Left lobe of liver (tissue), 2 donors: ENCODE measurements at regions not wholly inside any gene's neighbourhood (a gene's known extent, or its start where the extent isn't known, plus 50 kb on each side); places are given as distances from the start of the nearest gene placed in this dataset.
"Not testable (repeated sequence)": the region's sequence is repeated elsewhere in the genome, so short reads cannot be mapped to it uniquely, and the experiment has no call there.

ENCODE experiments used
- ATAC-seq: fragments of 200-7000 bp; cut with Tn5 transposase; one replicate; pipeline ENCODE4 v1.9.1; 2020; ENCODE audit warnings: mild to moderate bottlenecking, moderate library complexity
- DNase-seq: peaks from one replicate; pipeline ENCODE4 v3.0.0-alpha.2; 2020; ENCODE audit warnings: low spot score
- donor health status: DM: no; HTN: no; CAD: no; lungs with moderate emphysema.
- donor health status: DM: no; HTN: yes; CAD: no.

DNA sequence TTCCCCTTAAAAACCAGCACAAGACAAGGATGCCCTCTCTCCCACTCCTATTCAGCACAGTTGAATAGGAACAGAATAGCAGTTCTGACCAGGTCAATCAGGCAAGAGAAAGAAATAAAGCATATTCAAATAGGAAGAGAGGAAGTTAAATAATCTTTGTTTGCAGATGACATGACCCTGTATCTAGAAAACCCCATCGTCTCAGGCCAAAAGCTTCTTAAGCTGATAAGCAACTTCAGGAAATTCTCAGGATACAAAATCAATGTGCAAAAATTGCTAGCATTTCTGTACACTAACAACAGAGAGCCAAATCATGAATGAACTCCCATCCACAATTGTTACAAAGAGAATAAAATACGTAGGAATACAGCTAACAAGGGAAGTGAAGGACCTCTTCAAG is 394.1 kb upstream of the NFIA start:
- not testable (repeated sequence) for DNase-seq, ATAC-seq

DNA sequence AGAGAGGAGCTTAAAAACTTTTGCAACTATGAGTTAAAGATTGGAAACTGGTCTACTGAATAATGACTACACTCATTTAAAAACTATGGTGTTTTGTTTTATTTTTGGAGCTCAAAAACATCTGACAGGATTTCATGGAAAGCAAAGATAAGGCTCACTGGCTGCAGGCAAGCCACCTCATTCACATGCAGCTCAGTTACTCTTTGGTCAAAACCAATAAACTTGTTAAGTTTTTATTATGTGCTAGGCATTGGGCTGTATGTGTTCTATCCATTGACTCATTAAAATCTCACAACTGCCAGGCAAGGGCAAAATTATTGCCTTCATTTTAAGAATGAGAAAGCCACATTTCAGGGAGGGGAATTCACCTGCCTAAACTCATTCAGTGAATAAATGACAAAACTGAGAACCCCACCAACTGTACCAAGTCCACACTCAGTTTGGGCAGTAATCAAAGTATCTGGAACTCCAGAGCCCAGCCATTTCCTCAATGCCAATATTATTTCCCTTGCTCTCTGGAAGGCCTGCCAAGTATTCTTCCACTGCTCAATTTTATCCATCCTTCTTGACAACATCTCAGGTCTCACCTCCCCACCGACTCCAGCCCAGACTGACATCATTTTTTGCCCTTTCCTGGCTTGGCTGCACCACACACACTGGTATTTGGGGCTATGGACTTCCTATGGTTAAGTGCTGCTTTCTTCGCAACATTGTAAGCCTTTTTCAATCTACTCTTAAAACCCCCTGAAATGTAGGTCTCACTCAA is 401.1 kb upstream of the NFIA start:
- ATAC-seq = no peak
- DNase-seq = no peak

DNA sequence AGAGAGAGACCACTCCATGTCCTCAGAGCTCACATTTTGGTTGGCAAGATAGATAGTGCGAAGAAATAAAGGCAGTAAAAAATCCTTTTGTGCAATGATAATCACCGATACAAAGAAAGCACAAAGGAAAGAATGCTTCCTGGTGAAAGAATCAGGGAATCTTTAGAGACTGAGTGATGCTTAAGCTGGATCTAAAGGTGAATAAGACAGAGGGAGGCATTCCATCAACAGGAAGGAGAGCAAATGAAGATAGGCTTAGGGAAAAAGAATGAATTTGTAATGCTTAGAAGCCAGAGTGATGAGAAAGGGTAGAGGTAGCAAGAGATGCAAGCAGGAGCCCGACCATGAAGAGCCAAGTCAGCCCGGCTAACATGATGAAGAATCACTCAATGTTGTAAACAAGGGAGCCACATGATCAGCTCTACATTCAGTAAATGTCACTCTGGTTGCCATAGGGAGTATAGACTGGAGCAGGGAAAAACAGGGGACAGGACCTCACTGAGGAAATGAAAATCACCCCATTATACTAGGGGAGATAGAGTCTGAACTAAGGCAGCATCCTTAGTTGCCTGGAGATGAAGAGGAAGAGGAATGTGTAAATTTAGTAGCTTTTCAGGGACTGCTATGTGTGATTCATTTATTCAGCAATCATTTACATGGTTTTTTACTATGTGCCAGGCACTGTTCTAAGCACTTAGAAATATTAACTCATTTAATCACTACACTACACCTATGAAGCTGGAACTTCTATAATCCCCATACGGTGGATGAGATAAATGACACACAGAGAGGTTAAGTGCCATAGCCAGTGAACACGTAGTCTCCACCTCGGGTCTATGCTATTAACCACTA is 402.6 kb upstream of the NFIA start:
- no peak for ATAC-seq
- DNase-seq = no peak

DNA sequence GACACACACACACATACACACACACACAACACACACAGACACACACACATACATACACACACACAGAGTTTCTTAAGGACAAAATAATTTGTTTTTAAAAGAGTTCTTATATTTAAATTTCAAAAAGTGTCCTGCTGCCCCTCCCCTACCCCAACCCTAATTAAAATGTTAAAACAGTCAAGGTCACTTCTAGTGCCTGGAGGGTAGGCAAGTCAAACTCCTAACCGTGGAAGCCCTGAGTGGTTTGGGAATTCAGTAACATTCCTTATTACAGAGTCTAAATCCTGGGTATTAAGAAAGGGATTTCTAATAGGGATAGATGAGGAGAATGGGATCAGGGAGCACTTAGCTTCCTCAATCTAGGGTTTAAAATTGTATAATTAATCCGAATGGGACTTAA is 403.6 kb upstream of the NFIA start:
- no peak for DNase-seq
- ATAC-seq = no peak

DNA sequence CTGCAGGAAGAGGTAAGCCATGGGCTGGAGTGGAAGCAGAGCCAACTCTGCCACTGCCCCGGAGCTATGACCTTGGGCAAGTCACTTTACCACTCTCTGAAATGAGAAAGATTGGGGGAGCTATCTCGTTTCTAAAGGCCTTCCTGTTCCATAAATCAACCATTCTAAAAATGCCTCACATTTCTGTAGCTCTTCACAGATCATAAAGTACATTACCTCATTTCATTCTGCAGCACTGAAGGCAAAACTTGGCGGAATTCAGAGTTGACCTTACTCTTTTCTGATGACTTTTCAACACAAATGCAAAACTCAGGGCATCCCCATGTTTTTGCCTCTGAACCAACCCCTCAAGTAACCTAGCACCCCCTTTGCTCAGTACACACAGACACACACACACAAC is 404.0 kb upstream of the NFIA start:
- ATAC-seq (no peak), DNase-seq (no peak)

DNA sequence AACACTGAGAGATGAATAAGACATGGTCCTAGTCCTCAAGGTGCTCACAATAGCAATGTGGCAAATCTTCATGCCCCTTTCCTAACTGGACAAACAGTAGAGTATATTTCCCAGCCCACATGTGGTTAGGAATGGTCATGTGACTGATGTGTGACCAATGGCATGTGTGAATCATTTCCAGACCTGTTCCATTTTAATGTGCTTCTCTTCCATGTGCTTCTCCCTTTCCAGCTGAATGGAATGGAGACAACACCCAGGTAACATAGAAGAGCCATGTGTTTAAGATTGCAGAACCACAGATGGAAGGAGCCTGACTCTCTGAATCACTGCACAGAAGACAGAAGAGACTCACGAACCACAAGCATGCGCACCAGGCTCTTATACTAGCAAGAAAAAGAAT is 409.9 kb upstream of the NFIA start:
- no peak for DNase-seq
- no peak for ATAC-seq

DNA sequence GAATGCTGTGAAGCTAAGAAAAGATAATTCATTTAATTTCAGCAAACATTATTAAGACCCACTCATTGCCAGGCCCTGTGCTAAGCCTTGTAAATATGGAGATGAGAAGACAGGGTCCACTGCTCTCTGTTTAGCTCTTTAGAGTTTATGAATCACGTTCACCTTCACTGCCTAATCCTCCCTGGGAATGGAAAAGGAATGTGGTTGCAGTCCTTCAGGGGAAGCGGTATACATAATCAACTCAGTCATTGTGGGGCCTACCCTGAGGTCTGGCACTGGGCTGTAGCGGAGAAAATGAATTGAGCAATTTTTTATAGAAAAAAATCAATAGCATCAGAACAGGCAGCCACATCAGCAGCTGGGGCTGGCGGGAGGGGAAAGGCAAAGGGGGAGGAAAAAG is 412.1 kb upstream of the NFIA start:
- ATAC-seq (no peak), DNase-seq (no peak)

DNA sequence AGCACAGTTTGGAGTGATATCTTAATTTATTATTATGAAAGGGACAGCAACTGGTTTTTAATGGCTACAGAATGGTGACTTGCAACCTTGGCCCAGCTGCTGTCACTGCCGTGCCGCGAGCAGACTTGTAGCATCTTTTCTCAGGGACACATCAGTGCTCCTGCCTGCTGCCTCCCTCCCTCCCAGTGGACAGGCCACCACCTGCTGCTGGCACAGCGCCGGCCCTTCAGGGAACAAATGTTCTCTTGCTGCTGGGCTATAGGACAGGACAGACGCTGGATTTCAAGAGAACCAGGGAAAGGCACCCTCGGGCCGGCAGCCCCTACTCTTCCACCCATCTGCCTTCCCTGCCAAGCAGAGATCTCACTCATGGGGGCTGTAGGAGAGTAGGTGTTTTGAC is 413.8 kb upstream of the NFIA start:
- no peak for ATAC-seq
- DNase-seq = no peak

DNA sequence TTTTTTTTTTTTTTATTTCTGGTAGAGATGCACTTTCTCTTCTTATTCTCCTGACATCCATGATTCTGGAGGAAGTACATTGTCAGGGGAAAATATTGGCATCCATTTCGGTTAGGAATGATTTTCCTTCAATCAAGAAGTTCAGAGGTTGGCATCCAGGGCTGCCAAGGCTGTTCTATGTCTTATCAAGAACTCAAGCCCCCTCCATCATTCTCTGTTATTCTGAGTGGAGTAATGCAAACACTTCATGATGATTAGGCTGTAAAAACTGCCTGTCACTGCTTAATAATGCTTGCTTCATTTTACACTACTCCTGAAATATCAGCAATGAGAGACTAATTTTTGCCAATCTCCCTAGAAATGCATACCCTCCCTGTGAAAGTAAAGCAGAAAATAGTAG is 417.1 kb upstream of the NFIA start:
- DNase-seq (no peak), ATAC-seq (no peak)

DNA sequence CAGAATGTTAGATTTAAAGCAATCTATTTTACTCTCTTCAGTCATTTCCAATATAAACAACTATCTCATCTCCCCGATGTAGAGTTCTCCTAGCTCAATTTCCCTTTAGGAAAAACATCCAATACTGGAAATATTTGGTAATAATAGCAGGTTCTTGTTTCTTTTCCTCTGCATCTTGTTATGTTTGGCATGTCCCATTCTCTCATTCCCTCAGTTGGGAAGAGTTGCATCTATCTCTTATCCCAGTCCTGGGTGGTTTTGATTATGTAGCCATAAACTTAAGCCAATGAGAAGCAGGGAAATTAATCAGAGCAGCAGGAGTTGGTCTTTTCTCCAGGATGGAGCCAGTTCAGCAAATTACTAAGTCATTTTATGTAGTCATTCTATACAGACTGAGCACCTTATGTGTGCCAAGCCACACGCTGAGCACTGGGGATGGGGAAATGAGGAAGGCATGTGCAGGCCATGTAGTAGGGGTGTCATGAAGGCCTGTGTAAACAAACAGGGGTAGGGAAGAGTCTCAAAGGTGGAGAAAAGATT is 418.2 kb upstream of the NFIA start:
- no peak for DNase-seq
- no peak for ATAC-seq

DNA sequence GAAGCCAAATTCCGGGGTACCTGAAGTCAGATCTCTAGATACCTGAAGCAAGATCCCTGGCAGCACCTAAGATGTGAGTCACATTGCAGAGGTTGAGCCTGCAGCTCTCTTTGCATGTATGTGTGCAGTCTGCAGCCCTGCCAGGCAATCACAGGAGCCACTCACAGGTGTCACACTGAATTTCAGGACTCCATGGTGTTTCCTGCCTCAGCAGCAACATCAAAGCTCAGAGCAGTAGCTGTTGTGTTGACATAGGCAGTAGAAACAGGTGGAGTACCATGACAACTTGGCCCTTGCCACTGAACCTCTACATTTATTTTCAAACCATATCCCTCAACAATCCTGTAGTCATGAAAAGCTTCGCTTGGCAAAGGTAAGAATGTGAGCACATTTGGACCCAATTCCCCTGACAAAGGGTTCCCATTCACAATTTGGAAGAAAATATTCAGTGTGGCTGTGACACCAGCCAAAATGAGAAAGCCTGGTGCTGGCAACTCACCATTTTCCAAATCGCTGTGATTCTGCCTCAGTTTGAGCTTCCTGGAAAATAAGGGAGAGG is 419.8 kb upstream of the NFIA start:
- DNase-seq (no peak), ATAC-seq (no peak)

DNA sequence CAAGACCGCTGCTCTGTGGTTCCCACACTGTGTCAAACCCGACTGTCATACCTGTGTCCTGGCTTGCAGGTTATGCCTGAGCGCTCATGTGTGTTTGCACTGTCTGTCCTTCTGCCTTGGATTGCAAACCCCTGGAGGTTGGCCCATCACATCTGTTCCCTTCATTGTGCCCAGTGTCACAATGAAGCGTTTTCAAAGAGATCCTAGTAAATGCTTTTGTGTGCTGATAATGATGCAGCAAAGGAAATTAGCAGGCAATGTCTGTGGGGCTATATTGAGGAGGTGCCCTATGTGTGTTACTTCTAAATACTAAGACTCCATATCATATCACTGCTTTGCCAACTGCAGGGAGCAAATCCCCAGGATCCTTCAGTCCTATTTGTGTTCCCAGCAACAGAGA is 424.4 kb upstream of the NFIA start:
- DNase-seq (no peak), ATAC-seq (no peak)

DNA sequence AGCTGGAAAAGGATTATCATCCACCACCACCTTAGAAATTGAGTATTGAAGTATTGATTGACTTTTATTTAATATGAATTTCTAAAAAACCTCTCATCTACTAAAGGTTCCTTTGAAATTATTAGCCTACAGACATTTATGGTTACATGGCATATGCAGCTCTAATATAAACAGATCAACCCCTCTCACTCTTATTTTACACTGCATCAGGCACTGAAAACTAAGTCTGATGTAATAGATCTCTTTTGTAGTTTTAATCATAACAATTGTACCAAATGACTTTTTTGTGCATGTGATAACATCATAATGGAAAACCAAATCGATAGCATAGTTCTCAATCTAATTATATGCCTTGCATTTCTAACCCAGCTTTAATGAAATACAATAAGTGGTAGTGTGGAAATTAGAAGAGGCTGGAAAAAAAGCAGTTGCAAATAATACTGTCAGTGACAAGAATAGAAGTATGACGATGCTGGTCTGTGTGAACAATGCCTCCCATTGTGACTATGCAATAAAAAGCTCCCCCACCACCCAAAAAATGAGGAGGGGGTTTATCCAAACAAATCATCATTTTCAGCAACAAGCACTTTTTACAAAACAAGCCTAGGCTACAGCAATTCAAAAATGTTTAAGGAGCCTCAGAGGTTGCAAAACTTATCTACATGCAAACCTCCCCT is 426.5 kb upstream of the NFIA start:
- DNase-seq (no peak), ATAC-seq (no peak)

DNA sequence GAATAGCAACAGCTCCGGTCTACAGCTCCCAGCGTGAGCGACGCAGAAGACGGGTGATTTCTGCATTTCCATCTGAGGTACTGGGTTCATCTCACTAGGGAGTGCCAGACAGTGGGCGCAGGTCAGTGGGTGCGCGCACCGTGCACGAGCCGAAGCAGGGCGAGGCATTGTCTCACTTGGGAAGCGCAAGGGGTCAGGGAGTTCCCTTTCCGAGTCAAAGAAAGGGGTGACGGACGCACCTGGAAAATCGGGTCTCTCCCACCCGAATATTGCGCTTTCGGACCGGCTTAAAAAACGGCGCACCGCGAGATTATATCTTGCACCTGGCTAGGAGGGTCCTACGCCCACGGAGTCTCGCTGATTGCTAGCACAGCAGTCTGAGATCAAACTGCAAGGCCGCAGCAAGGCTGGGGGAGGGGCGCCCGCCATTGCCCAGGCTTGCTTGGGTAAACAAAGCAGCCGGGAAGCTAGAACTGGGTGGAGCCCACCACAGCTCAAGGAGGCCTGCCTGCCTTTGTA is 442.3 kb upstream of the NFIA start:
- not testable (repeated sequence) for DNase-seq

DNA sequence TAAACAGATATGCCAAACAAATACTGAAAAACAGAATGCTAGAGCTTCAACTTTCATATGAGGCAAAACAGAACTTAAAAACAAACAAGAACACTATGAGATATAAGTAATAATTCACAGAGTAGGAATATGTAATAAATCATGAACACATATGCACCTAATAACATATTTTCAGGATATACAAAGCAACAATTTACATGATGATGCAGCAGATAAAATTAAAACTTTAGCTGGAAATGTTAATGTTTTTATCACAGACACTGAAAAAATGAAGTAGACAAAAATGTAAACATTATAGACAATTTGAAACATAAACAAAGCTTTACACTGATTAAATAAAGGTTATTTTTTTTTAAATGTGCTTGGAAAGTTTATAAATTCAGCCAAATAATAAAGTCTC is 443.1 kb upstream of the NFIA start:
- DNase-seq (no peak), ATAC-seq (no peak)

More for the DNA sequence above, 442.3 kb upstream of the NFIA start:
- ATAC-seq = not testable (repeated sequence)

DNA sequence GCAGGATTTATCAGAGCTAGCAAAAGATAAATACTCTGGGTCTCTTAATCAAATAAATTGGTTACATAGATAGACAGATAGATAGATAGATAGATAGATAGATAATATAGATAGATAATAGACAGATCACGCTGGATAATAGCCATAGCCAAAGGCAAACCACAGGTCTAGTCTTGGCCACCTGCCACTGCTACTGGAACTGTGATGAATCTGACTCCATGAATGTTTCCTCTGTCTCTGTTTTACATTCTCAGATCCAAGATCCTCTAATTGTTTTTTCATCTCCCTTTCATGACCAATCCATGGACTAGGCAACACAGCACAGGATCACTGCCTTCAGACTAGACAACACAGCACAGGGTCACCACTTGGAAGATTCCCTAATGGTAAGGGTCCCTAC is 444.7 kb upstream of the NFIA start:
- no peak for ATAC-seq

DNA sequence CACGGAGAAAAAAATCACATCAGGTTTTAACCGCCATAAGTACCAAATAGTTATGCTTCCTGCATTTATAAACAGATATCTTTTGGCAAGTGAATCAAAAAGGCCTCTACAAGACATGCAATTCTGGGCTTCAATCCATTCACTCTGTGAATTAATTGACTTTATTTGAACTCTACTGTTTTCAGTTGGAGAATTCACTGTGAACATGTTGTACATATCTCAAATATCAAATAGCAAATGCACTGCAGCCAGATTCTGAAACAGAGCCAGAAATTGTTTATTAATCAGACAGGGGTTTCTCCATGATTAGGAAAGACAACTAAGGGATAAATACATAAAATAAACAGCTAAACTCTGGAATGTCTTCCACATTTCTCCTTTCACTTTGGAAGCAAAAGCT is 445.4 kb upstream of the NFIA start:
- no peak for ATAC-seq
- DNase-seq = no peak

More for the DNA sequence above, 444.7 kb upstream of the NFIA start:
- DNase-seq = no peak

DNA sequence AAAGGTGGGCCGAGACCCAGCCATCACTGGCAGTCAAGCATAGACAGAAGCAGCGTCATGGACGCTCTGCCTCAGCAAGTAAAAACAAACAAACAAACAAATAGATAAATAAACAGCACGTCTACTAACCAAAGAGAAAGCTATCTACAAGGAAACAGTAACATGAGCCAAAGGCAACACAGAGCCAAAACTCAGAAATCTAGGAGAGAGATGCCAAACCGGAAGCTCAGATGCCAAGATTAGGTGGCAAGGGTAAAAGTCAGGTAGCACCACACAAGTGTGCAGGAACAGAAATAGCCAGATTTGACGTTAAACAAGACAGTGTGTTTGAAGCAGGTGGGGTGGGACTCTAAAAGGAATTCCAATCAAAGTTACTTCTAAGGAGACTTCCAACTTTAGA is 448.3 kb upstream of the NFIA start:
- DNase-seq (no peak), ATAC-seq (peak; percentile 74)

DNA sequence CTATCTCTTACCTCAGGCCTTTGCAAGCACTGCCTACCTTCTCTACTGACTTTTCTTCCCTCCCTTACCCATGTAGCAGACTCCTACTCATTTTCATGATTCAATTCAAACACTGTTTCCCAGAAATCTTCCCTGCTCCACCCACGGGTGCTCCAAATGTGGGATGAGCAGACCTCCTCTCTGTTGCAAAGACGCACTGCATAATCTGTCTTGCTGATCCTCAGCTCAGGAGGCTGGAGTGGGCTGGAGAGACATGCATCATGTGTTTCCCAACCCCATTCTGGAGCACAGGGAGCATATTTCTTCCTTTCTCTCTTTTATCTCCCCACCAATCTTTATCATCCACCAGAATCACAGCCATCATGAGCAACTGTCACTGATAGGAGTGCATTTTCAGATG is 459.9 kb upstream of the NFIA start:
- ATAC-seq (no peak), DNase-seq (no peak)

DNA sequence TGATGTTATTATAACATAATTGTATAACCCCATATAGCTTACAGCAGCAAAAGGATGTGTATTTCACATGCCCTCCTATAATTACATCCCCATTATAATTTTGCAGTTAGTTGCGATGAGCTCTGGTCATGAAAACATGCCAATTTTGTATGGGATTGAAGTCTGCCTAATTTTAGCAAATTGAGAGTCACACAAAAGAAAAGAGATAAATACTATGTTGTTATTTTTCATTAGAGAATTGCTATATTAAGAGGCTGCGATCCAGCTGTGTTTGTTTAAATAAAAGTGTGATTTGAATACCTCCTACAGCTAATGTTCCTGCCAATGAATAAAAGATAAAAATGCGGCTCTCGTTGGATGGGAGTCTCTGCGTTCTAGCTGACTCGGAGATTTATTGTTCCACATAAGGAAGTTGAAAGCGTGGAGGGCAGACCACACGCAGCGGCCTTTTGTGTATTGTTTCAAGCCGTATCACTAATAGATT is 461.0 kb upstream of the NFIA start:
- ATAC-seq = peak; percentile 24
- DNase-seq = no peak

DNA sequence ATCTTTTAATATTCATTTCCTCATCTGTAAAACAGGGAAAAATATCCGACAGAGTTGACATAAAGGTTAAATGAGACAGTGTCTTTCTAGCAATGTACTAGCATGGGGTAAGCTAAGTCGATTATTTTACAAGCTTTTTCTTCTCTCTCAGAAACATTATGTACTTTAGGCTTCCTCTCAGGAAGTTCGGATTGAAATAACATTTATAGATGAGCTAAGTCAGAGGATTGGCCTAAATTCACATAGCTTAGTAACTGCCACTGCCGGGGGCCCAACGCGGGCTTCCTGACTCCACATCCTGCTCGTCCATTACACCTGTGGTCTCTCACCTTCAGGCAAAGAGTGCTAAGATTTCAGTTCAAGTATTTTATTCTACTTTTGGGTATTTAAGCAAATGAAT is 462.3 kb upstream of the NFIA start:
- ATAC-seq = no peak
- no peak for DNase-seq
